Femur (tissue), 1 donor: ENCODE measurements at regions not wholly inside any gene's neighbourhood (a gene's known extent, or its start where the extent isn't known, plus 50 kb on each side); places are given as distances from the start of the nearest gene placed in this dataset.
"Not testable (repeated sequence)": the region's sequence is repeated elsewhere in the genome, so short reads cannot be mapped to it uniquely, and the experiment has no call there.

ENCODE experiments used
- DNase-seq: peaks from one replicate; pipeline ENCODE4 v3.0.0-alpha.2; 2017

DNA sequence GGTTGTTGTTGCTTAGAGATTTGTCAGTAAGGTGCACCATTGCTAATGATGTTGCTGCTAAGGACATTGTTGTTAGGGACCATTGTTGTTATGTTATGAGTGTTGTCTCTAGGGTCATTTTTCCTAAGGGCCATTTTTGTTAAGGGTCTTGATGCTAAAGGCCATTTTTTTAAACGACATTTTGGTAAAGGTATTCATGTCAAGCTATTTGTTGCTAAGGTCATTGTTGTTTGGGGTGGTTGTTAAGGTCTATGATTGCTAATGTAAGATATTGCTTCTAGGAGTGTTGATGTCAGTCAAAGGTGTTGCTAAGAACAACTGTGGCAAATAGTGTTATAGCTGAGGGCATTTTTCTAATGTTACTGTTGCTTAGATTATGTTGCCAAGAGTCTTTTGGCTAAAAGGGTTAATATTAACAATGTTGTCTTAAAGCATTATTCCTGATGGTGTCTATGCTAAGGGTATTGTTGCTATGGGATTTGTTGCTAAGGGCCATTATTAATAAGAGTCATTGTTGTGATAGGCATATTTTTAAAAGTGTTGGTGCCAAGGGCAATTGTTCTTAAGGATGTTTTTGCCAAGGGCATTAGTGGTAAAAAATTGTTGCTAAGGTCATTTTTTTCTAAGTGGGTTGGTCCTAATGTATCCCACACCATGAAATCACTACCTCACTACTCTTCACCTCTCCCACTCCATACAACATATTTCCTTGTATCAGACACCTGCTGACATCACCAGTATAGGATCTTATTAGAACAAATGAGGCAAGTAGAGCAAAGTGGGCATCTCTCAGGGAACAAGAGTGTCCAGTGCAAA, 56.2 kb downstream of the SPATA31A6 start:
- DNase-seq, result not testable (repeated sequence)

DNA sequence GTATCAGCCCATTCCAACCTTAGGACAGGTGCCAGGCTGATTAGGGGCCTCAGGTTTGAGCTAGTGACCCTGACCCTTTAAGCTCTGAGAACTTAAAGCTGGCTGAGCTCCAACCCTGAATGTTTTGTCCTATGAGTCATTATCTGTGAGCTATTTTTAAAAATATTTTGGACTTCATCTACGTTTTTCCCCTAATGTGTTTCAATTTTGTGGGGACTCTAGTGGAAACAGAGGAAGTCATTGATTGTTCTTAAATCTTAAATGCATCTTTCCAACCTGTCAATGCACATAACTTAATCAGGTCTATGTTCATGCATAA, 56.8 kb downstream of the SPATA31A6 start:
- DNase-seq, result not testable (repeated sequence)

DNA sequence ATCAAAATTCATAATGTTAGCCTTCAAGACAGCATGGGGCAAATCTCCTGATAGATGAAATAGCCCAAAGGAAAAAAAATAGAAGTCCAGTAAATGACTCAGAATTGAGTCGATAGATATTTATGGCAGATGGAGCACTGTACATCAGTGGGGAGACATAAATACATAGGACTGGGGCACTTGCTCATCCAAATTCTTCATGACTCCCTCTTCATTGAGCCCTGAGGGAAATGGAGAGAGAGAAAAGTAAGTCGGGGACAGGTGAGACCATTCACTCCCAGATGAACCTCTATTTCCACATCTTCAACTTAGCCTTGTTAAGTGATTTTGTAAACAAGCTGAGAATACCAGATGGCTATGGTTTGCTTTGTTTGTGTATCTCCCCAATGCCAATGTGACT, 59.8 kb downstream of the SPATA31A6 start:
- DNase-seq, result not testable (repeated sequence)

DNA sequence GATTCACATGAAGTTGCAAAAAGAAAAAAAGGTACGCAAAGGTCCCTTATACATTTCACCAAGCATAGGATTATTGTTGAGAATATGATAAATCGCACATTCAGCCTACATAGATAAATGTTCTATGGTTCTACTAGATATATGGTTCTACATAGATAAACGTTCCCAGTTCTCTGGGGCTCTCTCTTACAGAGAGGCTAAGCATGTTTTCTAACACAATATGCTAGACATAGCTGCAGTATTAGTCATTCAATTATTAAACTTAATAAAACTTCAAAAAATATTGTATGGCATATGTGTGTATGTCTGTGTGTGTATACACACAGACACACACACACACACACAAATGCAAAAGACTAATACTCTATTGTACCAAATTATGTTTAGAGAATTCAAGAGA, 60.4 kb downstream of the SPATA31A6 start:
- DNase-seq, result not testable (repeated sequence)

DNA sequence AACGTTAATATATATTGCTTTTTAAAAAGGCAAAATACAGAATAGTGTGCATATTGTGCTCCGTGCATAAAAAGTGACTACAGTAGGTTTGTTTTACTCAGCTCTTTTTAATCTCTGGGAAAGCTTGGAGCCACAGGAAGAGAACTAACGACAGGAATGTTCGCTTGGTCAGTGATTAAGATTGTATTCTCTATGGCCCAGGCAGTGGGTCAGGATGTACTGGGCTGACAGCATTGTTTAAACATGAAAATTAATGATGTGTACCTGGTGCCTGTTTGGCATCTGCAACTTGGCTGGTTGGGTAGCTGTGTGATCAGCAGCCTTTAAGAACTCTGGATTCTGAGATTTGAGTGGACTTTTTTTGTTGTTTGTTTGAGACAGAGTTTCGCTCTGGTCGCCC, 85.3 kb downstream of the SPATA31A6 start:
- DNase-seq, result not testable (repeated sequence)

DNA sequence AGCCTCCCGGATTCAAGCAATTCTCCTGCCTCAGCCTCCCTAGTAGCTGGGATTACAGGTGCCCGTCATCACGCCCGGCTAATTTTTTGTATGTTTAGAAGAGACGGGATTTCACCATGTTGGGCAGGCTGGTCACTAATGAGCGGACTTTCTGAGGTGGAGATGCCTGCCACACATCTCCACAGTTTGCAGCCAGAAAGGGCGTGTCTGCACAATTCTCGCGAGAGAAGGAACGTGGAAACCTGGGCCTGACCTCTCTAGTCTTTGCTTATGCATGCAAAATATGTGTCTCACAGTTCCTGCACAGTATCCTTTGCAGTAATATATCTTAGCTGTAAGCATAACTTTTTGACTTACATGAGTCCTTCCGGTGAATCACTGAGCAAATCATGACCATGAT, 85.7 kb downstream of the SPATA31A6 start:
- not testable (repeated sequence) for DNase-seq

DNA sequence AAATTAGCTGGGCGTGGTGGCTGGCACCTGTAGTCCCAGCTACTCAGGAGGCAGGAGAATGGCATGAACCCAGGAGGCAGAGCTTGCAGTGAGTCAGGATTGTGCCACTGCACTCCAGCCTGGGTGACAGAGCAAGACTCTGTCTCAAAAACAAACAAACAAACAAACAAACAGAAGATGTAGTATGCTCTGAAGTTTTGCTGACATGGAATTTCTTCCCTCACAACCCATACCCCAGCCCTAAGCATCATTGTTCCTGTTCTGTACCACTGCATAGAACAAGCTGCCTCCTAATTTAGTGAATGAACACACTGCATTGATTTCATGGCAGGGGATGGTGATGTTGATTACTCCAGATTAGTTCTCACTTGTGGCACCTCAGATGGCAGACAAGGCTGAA, 89.7 kb downstream of the SPATA31A6 start:
- not testable (repeated sequence) for DNase-seq

DNA sequence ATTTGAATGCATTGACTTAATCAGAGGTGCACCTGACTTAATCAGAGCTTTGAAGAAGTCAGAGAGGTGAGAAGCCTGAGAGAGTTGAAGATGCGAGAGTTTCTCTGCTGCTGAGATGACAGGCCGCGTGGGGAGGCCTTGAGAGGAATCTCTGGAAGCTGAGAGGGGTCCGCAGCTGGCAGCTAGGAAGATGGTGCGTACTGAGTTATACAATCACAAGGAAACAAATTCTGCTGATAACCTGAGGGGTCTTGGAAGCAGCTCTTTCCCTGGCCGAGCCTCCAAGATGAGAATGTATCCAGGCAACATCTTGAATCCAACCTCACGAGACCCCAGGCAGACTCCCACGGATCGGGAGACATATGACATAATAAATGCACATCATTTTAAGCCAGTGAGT, 91.7 kb downstream of the SPATA31A6 start:
- no peak for DNase-seq

DNA sequence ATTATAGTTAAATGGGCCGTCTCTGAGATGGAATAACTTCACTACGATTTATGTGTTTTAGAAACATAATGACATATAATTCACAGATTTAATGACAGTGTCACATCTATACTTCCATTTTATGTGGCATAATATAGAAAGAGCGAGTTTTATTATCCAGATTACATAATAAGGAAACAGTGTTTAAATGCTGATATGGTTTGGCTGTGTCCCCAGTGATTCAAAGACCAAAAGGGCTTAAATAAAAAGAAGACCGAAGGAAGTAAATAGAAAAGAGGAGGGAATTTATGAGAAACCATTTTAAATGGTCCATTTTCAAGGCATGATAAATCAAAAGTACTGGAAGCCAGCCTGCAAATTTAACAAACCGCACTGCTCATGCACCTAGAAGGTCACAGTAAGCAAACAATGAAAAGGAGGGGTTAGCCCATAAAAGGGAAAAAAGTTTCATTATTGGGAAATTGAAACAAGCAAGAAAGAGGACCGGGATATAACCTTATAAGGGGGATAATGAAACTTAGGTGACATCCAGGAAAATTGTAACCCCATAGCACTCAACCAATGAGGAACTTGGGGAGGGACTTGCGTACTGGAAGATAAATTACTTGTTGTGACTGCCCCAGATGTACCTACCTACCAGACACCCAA, 99.2 kb downstream of the SPATA31A6 start:
- not testable (repeated sequence) for DNase-seq

DNA sequence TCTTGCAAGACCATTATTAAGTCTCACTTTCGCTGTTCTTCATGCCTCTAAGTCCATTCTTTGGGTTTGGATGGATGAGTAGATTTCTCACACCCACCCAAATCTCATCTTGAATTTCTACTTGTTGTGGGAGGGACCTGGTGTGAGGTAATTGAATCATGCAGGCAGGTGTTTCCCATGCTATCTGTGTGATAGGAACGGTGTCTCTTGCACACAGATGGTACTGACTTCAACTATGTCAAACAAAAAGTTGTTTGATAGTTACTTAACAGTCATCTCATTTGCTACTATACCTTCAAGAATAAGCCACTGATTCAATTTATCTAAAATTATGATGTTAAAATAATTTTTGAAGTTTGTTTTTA, 99.7 kb downstream of the SPATA31A6 start:
- not testable (repeated sequence) for DNase-seq

DNA sequence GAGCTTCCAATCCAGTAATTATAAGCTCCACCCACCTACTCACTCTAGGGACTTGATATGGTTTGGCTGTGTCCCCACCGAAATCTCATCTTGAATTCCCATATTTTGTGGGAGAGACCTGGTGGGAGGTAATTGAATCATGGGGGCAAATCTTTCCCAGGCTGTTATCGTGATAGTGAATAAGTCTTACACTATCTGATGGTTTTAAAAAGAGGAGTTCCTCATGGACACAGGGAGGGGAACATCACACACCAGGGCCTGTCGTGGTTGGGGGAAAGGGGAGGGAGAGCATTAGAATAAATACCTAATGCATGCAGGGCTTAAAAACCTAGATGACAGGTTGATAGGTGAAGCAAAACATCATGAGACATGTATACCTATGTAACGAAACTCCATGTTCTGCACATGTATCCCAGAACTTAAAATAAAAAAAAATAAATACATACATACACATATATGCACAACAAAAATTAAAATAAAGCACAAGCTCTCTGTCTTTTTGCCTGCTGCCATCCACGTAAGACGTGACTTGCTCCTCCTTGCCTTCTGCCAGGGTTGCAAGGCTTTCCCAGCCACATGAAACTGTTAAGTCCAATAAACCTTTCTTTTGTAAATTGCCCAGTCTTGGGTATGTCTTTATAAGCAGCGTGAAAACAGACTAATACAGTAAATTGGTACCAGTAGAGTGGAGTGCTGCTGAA, 102.8 kb downstream of the SPATA31A6 start:
- DNase-seq, result not testable (repeated sequence)

DNA sequence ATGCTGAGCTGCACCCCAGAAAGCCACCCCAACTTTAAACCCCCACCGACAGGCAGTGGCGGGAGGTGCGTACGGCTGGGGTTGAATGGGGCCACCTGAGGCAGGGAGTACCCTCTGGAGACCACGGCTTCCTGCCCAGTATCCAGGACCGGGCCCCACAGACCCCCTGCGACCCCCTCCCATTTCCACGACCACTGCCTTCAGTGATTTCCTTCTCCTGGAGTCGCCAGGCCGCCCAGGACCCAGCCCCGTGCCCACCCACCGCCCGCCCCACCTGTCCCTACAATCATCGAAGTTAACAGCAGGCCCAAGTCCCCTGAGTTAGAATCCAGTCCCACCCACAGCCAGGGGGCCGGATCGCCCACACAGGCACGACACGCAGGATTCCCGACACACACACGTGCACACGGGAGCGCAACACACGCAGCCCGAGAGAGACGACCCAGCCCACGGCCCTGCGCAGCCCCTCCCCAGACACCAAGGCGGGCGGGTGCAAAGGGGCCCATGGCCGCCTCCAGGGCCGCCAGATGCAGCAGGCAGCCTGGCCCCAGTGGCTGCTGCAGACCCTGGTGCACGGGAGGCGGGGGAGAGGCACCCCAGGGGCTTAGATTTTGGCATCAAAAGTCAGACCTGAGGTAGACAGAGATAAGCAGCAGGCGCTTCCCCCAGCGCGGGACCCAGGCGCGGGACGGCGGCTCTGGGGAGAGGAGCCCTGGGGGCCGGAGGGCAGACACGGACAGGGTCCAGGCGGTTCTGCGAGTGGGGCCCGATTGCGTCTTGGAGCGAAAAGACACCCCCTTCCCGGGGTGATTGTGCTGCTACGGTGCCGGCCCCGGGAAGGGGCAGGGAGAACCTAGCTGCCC, 104.8 kb downstream of the SPATA31A6 start:
- not testable (repeated sequence) for DNase-seq

DNA sequence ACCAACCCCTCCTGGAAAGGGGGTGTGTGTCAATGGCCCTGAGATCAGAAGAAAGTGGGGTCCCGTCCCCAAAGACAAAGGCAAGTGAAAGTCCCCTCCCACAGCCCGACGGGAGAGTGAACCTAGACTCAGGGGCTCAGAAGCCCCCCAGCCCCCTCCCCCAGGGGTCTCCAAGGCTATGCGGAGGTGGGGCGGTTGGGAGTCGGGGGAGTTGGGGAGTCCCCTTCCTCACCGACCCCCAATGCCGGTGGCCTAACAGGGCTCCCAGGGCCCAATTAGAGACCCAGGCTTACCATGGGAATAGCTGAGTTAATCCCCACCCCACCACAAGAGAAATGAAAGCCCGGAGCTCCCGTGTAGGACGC, 105.4 kb downstream of the SPATA31A6 start:
- DNase-seq, result not testable (repeated sequence)

DNA sequence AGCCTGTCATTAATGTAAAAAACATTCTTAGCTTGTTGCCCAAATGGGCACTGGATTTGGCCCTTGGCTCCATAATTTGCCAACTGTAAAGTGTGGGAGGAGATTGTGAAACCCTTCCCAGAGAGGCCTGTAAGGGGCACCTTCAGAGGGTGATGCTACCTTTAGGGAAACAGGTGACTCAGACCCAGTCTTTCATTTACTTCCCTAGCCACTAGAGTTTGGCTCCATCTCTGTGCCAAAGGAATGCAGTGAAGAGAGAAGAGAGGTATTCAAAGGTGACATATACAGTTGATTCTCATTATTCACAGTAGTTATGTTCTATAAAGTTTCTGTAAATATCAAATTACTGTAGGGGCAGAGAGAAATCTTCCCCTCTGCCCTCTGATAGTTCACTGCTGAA, 116.7 kb downstream of the SPATA31A6 start:
- DNase-seq, result not testable (repeated sequence)

DNA sequence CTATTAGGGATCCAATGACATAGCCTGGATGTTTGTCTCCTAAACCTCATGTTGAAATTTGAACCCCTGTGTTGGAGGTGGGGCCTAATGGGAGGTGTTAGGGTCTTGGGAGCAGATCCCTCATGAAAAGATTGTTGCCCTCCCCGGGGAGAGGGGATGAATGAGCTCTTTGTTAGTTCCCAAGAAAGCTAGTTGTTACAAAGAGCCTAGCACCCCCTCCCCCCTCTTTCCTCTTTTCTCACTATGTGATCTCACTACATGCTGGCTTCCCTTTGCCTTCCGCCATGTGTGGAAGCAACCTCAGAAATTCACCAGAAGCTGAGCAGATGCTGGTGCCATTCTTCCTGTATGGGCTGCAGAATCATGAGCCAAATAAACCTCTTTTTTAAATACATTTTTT, 123.2 kb downstream of the SPATA31A6 start:
- not testable (repeated sequence) for DNase-seq

DNA sequence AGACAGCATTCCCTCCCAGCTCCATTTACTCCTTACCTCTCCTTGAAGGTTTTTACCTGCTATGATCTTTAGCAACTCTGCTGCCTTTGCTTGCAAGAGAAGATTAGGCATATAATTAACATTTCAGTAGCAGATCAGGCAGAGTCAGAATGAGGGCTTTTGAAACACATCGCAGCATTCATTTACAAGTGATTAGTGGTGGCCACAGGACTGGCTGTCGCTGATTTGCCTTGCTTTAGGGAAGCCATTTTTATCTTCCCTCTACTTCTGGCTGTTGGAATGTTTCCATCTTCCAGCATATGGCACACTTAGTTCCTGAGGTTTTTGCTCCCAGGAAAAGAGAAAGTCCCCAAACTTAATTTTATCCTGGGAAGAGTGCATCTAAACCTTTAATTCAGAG, 124.0 kb downstream of the SPATA31A6 start:
- DNase-seq, result not testable (repeated sequence)

DNA sequence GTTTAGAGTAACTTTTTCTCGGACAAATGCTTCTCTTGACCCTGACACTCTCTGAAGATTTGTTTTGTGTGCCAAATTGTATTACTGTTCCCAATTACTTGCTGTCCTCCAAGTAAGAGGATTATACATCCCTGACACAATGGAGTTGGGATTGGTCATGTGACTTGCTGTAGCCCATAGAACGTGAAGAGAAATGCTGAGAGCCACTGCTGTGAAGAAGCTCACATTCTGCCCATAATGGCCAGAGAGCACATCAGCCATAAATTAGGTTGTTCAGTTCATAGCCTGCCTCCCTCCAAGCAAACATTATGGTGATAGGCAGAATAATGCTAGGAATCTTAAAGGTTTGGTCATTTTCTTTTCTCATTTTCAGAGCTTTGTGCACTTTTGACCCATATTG, 127.5 kb downstream of the SPATA31A6 start:
- not testable (repeated sequence) for DNase-seq

DNA sequence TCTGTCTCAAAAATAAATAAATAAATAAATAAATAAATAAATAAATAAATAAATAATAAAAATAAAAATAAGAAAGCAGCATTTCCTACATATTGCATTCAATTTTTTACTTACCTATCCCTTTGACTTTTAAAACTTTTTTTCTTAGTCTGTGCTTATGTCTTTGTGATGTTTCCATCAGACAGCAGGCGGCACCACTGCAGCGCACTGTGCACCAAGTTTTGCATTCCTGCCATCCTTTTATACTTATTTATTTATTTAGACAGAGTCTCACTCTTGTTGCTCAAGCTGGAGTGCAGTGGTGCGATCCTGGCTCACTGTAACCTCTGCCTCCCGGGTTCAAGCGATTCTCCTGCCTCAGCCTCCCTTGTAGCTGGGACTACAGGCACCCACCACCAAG, 132.6 kb downstream of the SPATA31A6 start:
- not testable (repeated sequence) for DNase-seq

DNA sequence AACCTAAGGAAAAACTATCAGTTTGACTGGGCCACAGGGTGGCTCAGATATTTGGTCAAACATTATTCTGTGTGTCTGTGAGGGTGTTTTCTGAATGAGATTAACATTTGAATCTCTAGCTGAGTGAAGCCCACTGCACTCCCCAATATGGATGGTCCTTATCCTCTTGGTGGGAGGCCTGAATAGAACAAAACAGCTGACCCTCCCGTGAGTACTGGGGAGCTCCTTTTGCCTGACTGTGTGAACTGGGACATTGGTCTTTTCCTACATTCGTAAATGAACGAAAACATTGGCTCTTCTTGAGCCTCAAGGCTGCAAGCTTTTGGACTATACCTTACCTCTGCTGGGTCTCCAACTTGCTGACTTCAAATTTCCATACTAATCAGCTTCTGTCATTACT, 134.2 kb downstream of the SPATA31A6 start:
- not testable (repeated sequence) for DNase-seq

DNA sequence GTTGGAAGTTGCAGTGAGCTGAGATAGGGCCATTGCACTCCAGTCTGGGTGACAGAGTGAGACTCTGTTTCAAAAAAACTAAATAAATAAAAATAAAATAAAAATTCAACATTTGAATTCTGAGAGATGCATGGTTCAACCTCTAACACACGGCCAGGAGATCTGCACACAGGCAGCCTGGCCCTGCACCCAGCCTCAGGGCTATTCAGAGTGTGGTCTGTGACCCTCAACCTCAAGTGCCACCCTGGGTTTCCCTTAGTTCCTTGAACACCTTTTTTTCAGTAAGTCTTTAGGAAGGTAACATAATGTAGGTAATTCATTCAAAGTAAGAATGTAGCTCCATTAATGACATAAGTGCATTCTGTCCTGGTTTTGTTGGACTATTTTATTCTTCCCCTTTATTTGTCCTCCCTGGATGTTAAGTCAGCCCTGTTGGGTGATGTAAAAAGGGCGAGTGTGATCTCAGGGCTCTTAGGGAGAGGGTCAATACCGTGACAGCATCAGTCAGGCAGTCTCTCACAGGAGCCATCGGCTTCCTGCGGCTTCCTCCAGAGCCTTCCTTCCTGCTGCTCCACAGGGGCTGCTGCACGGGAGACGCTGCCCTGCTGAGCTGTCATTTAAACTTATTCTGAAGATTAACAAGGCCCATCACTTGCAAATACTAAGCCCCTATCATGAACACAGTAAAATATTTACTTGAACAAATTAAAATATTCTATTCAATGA, 139.8 kb downstream of the SPATA31A6 start:
- DNase-seq, result not testable (repeated sequence)

DNA sequence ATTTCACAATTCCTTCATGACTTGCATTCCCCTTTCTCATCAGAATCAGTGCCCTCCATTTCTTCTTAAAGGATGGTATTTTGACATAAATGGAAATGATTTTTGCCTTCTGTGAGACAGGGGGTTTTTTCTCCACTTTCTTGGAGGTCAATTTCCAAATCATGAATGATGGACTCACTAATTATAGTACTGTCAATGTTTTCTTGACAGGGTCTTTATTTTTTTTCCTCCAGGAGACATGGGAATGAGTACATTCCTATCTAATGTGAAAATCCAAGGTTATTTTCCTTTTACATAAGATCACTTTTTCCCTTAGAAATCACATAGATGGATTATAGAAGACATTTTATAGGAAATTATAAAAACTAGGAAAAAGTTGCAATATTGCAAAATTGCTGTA, 141.7 kb downstream of the SPATA31A6 start:
- not testable (repeated sequence) for DNase-seq

DNA sequence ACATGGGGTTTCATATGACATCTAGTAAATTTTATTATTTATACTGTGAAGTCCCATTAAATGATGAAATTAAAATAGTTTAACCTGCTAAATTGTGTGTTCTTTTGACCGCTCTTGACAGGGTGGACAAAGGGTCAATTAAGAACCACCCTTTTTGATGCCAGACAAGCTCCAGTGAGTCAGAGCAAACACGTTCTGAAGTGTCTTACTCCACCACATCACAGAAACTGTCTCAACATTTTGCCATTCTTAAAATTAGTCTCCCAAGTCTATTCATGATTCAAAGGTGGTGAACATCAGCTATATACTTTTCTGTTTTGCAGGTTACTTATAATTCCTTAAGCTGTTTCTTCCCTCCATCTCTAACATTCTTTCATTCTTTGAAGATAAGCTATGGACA, 142.1 kb downstream of the SPATA31A6 start:
- DNase-seq, result not testable (repeated sequence)
